ENCODE measurements at regions not wholly inside any gene's neighbourhood (a gene's known extent, or its start where the extent isn't known, plus 50 kb on each side); places are given as distances from the start of the nearest gene placed in this dataset.
"Not testable (repeated sequence)": the region's sequence is repeated elsewhere in the genome, so short reads cannot be mapped to it uniquely, and the experiment has no call there.

- H3K4me1 ChIP-seq: no peaks in the 10 kb centered on the region
- H3K9me3 ChIP-seq: no peaks in the 10 kb centered on the region
- H3K27ac ChIP-seq: no peak overlapping the region
- H3K27me3 ChIP-seq: no peaks in the 10 kb centered on the region
- intact Hi-C loops (cut with DNase I): loop anchor here (10.0 kb wide), 1 partner anchor 1091 kb away; no protein-coding TSS in a partner anchor
- H3K4me3 ChIP-seq: no peak overlapping the region
- TF ChIP-seq CTCF (IDR thresholded peaks at IDR 0.05): no peak
- no peaks in the 10 kb centered on the region for H3K36me3 ChIP-seq
- no peak overlapping the region for H3K9ac ChIP-seq (ENCODE audit: low read depth in 2 of 2, low read length in 2 of 2)
- no peak for DNase-seq
Observed at GRCh38 chr7:81484261-81484660, 285.6 kb downstream of the HGF start.

- Histone ChIP-seq H3K4me3 (no peak overlapping the region), H3K27me3 (no peaks in the 10 kb centered on the region), H3K27ac (no peak overlapping the region), H3K9ac (ENCODE audit: low read depth in 2 of 2, low read length in 2 of 2) (no peak overlapping the region), H3K4me1 (no peaks in the 10 kb centered on the region), H3K9me3 (no peaks in the 10 kb centered on the region), H3K36me3 (no peaks in the 10 kb centered on the region)
- DNase-seq: no peak
- TF ChIP-seq CTCF (IDR thresholded peaks at IDR 0.05): peak; percentile 64
- intact Hi-C loops (cut with DNase I): loop anchor here (10.0 kb wide), 1 partner anchor 1092 kb away; no protein-coding TSS in a partner anchor
Observed at GRCh38 chr7:81482600-81483186, 287.2 kb downstream of the HGF start.

- Histone ChIP-seq H3K27me3 (no peaks in the 10 kb centered on the region), H3K27ac (no peak overlapping the region)
Observed at GRCh38 chr7:81478664-81479063, 291.2 kb downstream of the HGF start.

GRCh38 chr7:81478201-81478600 lies 291.6 kb downstream of the HGF start:
- H3K4me3 ChIP-seq; H3K9me3 ChIP-seq; H3K27ac ChIP-seq; H3K4me1 ChIP-seq; H3K36me3 ChIP-seq; H3K27me3 ChIP-seq; DNase-seq; intact Hi-C loops (cut with DNase I); H3K9ac ChIP-seq (ENCODE audit: low read depth in 2 of 2, low read length in 2 of 2): not testable (repeated sequence)

More at GRCh38 chr7:81478664-81479063, 291.2 kb downstream of the HGF start:
- Histone ChIP-seq H3K4me3 (no peak overlapping the region), H3K9ac (ENCODE audit: low read depth in 2 of 2, low read length in 2 of 2) (no peak overlapping the region), H3K36me3 (no peaks in the 10 kb centered on the region), H3K4me1 (no peaks in the 10 kb centered on the region), H3K9me3 (no peaks in the 10 kb centered on the region)
- DNase-seq: peak; percentile 75
- TF ChIP-seq CTCF (IDR thresholded peaks at IDR 0.05): no peak
- intact Hi-C loops (cut with DNase I): no loop called here

- DNase-seq: no peak
- Histone ChIP-seq H3K4me3 (no peak overlapping the region), H3K27me3 (no peaks in the 10 kb centered on the region), H3K9ac (ENCODE audit: low read depth in 2 of 2, low read length in 2 of 2) (no peak overlapping the region), H3K36me3 (no peaks in the 10 kb centered on the region), H3K9me3 (no peaks in the 10 kb centered on the region), H3K27ac (no peak overlapping the region), H3K4me1 (no peaks in the 10 kb centered on the region)
- intact Hi-C loops (cut with DNase I): loop anchor here (5.0 kb wide), 1 partner anchor 776 kb away; no protein-coding TSS in a partner anchor
- TF ChIP-seq CTCF (IDR thresholded peaks at IDR 0.05): no peak
Observed at GRCh38 chr7:81473236-81473635, 296.6 kb downstream of the HGF start.

- H3K9me3 ChIP-seq: no peaks in the 10 kb centered on the region
- TF ChIP-seq CTCF (IDR thresholded peaks at IDR 0.05): no peak
- H3K4me3 ChIP-seq: no peak overlapping the region
- H3K36me3 ChIP-seq: no peaks in the 10 kb centered on the region
- no peaks in the 10 kb centered on the region for H3K27me3 ChIP-seq
- no peaks in the 10 kb centered on the region for H3K4me1 ChIP-seq
- no peak overlapping the region for H3K9ac ChIP-seq (ENCODE audit: low read depth in 2 of 2, low read length in 2 of 2)
- no peak overlapping the region for H3K27ac ChIP-seq
- intact Hi-C loops (cut with DNase I): loop anchor here (5.0 kb wide), 1 partner anchor 774 kb away; no protein-coding TSS in a partner anchor
- no peak for DNase-seq
Observed at GRCh38 chr7:81470724-81471379, 299.0 kb downstream of the HGF start.
